GM20000 (cell line): ENCODE measurements at regions not wholly inside any gene's neighbourhood (a gene's known extent, or its start where the extent isn't known, plus 50 kb on each side); places are given as distances from the start of the nearest gene placed in this dataset.
"Not testable (repeated sequence)": the region's sequence is repeated elsewhere in the genome, so short reads cannot be mapped to it uniquely, and the experiment has no call there.

ENCODE experiments used
- DNase-seq: peaks from one replicate; pipeline ENCODE4 v3.0.0; 2012; ENCODE audit warnings: low spot score
- TF ChIP-seq, protein P1 (sequence below): IDR thresholded peaks from 2 replicates; pipeline ENCODE4 v1.5.1; 2012; ENCODE audit warnings: mild to moderate bottlenecking, control low read depth; ENCODE audit errors: extremely low read depth, missing control alignments

DNA sequence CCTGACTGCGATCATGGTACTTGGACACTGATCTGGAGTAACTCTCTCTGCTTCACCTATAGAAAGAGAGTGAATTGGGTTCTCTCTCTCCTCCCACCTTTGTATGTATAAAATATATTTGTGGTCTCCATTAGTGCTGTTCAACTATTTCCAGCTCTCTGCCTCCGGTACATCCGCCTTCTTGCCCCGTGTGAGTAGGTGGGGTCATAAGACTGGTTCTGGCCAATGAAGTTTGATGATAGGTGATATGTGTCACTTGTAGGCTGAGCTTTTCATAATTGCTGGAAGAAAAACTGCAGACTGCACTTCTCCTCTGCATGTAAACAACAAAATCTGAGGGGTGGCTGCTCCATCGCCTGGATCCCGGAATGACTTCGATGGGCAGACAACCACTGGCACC is 210.4 kb downstream of the EXOC5 start:
- DNase-seq = no peak
- TF ChIP-seq, protein P1, sequence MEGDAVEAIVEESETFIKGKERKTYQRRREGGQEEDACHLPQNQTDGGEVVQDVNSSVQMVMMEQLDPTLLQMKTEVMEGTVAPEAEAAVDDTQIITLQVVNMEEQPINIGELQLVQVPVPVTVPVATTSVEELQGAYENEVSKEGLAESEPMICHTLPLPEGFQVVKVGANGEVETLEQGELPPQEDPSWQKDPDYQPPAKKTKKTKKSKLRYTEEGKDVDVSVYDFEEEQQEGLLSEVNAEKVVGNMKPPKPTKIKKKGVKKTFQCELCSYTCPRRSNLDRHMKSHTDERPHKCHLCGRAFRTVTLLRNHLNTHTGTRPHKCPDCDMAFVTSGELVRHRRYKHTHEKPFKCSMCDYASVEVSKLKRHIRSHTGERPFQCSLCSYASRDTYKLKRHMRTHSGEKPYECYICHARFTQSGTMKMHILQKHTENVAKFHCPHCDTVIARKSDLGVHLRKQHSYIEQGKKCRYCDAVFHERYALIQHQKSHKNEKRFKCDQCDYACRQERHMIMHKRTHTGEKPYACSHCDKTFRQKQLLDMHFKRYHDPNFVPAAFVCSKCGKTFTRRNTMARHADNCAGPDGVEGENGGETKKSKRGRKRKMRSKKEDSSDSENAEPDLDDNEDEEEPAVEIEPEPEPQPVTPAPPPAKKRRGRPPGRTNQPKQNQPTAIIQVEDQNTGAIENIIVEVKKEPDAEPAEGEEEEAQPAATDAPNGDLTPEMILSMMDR = no peak

DNA sequence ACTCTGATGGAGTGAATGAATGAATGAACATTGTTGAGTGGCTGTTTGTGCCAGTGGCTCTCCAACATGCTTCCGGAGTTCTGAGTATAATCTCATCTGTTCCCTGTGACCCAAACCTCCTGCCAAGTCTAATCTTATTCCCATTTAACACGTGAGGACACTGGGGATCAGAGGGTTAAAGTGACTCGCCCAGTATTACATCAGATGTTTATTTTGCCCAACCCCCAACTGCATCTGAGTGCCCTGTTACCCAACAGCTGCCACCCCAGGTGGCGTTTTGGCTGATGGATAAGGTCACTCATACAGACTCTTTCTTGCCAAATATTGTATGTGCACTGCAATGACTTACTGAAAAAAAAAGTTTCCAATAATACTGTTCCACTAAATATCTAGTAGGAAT is 210.9 kb downstream of the EXOC5 start:
- TF ChIP-seq, protein P1 = no peak
- DNase-seq = no peak

DNA sequence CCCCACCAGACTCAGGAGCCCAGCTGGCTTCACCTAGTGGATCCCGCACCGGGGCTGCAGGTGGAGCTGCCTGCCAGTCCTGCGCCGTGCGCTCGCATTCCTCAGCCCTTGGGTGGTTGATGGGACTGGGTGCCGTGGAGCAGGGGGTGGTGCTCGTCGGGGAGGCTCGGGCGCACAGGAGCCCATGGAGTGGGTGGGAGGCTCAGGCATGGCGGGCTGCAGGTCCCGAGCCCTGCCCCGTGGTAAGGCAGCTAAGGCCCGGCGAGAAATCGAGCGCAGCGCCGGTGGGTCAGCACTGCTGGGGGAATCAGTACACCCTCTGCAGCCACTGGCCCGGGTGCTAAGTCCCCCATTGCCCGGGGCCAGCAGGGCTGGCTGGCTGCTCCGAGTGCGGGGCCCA is 212.2 kb downstream of the EXOC5 start:
- DNase-seq = not testable (repeated sequence)

DNA sequence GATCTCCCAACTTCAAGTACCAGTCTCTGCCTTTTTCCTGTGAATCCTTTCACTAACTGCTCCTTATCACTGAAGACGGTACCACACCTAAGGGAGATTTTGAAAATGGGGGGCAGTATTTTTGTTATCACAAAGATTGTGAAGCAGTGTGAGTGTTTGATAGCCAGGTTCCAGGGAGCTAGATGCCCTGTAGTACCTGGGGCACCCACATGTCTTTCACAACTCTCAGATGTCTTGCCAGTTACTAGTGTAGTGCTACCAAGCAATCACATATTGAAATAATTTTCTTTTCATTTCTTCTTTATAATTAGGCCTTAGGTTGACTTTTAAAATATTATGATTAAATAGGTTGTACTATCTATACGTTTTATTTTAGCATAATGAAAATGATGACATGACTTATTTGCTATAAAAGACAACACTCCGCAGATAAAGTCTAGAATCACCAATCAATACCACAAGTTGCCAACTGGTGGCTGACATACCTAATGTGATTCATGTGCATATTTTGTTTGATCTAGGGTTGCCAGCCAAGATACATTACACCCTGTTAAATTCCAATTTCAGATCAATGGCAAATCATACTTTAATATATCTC is 215.9 kb downstream of the EXOC5 start:
- TF ChIP-seq, protein P1 = no peak
- no peak for DNase-seq

DNA sequence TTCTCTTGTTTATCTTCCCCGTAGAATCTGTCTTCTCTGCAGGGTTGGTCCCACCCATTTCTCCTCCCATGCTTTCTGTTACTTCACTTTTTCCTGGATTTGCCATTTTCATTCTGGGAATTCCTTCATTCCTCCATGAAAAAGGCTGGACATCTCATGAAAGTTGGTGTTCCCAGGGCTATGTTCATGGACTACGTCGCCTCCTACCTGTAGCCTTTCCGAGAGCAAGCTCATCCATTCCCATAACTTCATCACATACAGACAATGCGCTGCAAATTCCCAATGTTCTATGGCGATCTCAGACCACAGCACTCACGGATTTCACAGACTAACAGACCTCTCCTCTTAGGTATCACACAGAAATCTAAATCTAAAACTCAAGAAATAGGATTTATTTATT is 217.1 kb downstream of the EXOC5 start:
- TF ChIP-seq, protein P1 = no peak
- no peak for DNase-seq

DNA sequence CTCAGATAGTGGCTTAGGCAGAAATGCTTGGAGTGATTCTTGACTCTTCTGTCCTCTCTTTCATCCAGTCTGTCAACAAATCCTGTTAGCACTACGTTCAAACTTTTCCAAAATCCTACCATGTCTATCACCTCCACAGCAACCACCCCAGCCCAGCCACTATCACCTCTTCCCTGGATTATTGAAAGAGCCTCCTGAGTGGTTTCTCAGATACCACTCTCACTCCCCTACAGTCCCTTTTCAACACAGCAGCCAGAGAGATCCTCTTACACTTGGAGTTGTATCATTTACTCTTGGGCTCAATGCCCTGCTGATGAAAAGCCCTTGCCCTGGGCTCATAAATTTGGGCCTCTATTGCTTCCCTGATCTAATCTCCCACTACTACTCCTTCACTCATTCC is 218.9 kb downstream of the EXOC5 start:
- no peak for DNase-seq
- TF ChIP-seq, protein P1 = no peak

DNA sequence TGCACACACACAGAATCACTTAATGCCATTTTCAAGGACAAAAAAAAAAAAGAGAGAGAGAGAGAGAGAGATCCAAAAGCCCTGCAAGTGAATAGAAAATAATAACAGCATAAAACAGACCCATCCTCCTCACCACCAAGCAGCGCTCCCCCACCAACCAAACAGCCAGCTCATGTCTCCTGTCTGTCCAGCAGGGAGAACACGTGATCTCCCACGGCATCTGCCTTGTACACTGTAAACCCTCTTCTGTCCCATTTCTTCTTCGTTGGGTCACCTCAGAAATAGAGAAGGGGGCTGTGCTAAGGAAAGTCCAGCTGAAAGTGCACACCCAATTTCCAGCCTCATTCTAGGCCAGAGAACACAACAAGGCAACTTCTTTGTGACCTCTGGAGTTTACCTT is 222.5 kb downstream of the EXOC5 start:
- TF ChIP-seq, protein P1 = no peak
- DNase-seq = no peak

DNA sequence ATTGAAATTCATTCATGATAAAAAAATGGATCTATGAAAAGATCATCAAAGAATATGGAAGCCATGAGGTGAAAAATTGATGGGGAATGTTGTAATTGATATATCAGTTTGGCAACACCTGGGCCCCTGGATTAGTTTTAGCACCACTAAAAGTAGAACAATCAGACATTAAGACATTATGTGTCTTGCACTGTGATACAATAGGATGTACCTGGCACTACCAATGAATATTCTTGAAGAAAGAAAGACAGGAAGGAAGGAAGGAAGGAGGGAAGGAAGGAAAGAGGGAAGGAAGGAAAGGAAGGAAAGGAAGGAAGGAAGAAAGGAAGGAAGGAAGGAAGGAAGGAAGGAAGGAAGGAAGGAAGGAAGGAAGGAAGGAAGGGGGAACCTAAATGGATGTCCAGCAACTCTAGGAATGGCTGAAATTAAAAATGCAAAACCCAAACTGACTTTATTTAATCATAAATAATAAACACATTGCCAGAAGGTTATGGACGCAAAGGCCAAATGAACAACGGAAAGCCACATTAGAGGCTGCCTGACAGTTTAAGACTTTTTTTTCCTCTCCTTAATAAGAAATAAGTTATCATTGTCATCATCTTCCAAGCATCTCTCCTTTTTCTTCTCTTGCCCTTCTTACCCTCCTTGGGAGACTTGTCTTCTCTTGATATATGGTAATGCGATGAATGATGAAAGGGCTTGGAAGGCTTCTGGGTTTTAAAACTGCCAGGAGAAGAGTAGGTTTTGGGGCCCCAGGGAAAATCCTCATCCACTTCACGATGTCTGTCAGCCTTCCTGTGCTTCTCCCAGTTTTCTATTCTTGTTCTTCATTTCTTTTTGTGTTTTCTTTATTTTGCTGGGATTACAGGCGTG is 224.4 kb downstream of the EXOC5 start:
- not testable (repeated sequence) for DNase-seq
